Psoas muscle (tissue), 7 donors: ENCODE measurements at regions not wholly inside any gene's neighbourhood (a gene's known extent, or its start where the extent isn't known, plus 50 kb on each side); places are given as distances from the start of the nearest gene placed in this dataset.

Experiments used
- ATAC-seq, 4 donors: fragments of 200-7000 bp; cut with Tn5 transposase; one replicate each; pipeline ENCODE4 v1.9.1; 2020; ENCODE audit warnings: moderate library complexity in 3 of 4, mild to moderate bottlenecking in 2 of 4
- DNase-seq, 2 donors: peaks; one replicate each; pipeline ENCODE4 v3.0.0-alpha.2; 2020
- H3K27ac ChIP-seq: fragments of 200-600 bp; one replicate; pipeline ENCODE4 v1.8.0; 2022
- H3K27me3 ChIP-seq, 3 donors: fragments of 200-600 bp in 1 of 3; one replicate each; pipeline versions ENCODE4 v1.6.1 to v1.8.0; 2013 to 2022; ENCODE audit warnings: low read length in 2 of 3, mild to moderate bottlenecking in 2 of 3, moderate library complexity in 1 of 3; ENCODE audit not compliant: insufficient read depth in 3 of 3
- H3K36me3 ChIP-seq, 2 donors: fragments of 200-600 bp in 1 of 2; one replicate each; pipeline versions ENCODE4 v1.6.1 to v1.8.0; 2013 to 2022; ENCODE audit warnings: low read depth in 1 of 2, mild to moderate bottlenecking in 1 of 2, moderate library complexity in 1 of 2; ENCODE audit not compliant: insufficient read depth in 1 of 2
- H3K4me1 ChIP-seq: fragments of 200-600 bp; one replicate; pipeline ENCODE4 v1.8.0; 2022
- H3K4me3 ChIP-seq: fragments of 200-600 bp; one replicate; pipeline ENCODE4 v1.8.0; 2022; ENCODE audit warnings: mild to moderate bottlenecking
- H3K9me3 ChIP-seq: fragments of 200-600 bp; one replicate; pipeline ENCODE4 v1.8.0; 2022
- CTCF ChIP-seq: fragments of 200-600 bp; IDR thresholded peaks from one replicate; pipeline ENCODE4 v1.8.0; 2022; ENCODE audit warnings: antibody characterized with exemption
- WGBS, 3 donors: extraction: QIAGEN DNeasy Blood & Tissue Kit; methylation state at CpG; one replicate each; pipeline versions ENCODE4 v1.1.6 to v1.1.7; 2013; 5-methylcytosine and 5-hydroxymethylcytosine counted together
- intact Hi-C, 2 donors: fragments of 100-400 bp; cut with DNase I; formaldehyde crosslinking; loops; one replicate each; pipeline versions ENCODE4 v1.11.0 to v1.14.2; 2022
- donor health status: healthy with polysubstance abuse.
- donor health status: DM: no; HTN: no; CAD: no; lungs with moderate emphysema.
- donor health status: Bipolar disorder and iron deficiency.
- donor health status: healthy.
- donor health status: DM: yes; HTN: yes; CAD: no.
- donor health status: DM: no; HTN: no; CAD: no.
- donor health status: DM: yes; HTN: yes; CAD: no.

- Histone ChIP-seq H3K4me1 (no peaks in the 10 kb centered on the region), H3K9me3 (no peaks in the 10 kb centered on the region), H3K27me3 (peaks cover 0 to 7% (median 3%) of the 10 kb centered on the region in 3 donors), H3K36me3 (no peaks in the 10 kb centered on the region), H3K27ac (no peak overlapping the region), H3K4me3 (no peak overlapping the region)
- ATAC-seq = no peak
- TF ChIP-seq CTCF = no peak
- intact Hi-C loops = no loop called here
- no peak for DNase-seq
- 85 to 89% (median 88%) methylated on average over 9 of the region's 9 CpGs for WGBS, 3 donors
Observed at GRCh38 chr11:119520966-119521365, 98.0 kb upstream of the THY1 start.

- no peaks in the 10 kb centered on the region for H3K4me1 ChIP-seq
- no peak for TF ChIP-seq CTCF
- peaks cover 0 to 8% (median 3%) of the 10 kb centered on the region in 3 donors for H3K27me3 ChIP-seq
- DNase-seq (no peak), ATAC-seq (no peak)
- H3K27ac ChIP-seq = no peak overlapping the region
- no peaks in the 10 kb centered on the region for H3K36me3 ChIP-seq
- intact Hi-C loops = no loop called here
- no peak overlapping the region for H3K4me3 ChIP-seq
- no peaks in the 10 kb centered on the region for H3K9me3 ChIP-seq
- 73 to 84% (median 79%) methylated on average over 1 of the region's 1 CpG for WGBS, 3 donors
Observed at GRCh38 chr11:119520400-119520799, 97.4 kb upstream of the THY1 start.

- DNase-seq = no peak
- H3K27me3 ChIP-seq = peaks cover 0 to 14% (median 3%) of the 10 kb centered on the region in 3 donors
- intact Hi-C loops = no loop called here
- no peak for ATAC-seq
- H3K36me3 ChIP-seq = no peaks in the 10 kb centered on the region
- no peaks in the 10 kb centered on the region for H3K9me3 ChIP-seq
- no peak for TF ChIP-seq CTCF
- no peak overlapping the region for H3K4me3 ChIP-seq
- WGBS, 3 donors = 59 to 66% (median 64%) methylated on average over 5 of the region's 5 CpGs
- H3K27ac ChIP-seq = no peak overlapping the region
- H3K4me1 ChIP-seq = no peaks in the 10 kb centered on the region
Observed at GRCh38 chr11:119519796-119520195, 96.8 kb upstream of the THY1 start.

- H3K4me1 ChIP-seq = no peaks in the 10 kb centered on the region
- TF ChIP-seq CTCF = no peak
- WGBS, 3 donors = 35 to 46% (median 41%) methylated on average over 12 of the region's 12 CpGs
- H3K4me3 ChIP-seq = no peak overlapping the region
- no peaks in the 10 kb centered on the region for H3K36me3 ChIP-seq
- H3K9me3 ChIP-seq = no peaks in the 10 kb centered on the region
- no peak overlapping the region for H3K27ac ChIP-seq
- intact Hi-C loops = no loop called here
- ATAC-seq (no peak), DNase-seq (no peak)
- H3K27me3 ChIP-seq = peaks cover 0 to 17% (median 3%) of the 10 kb centered on the region in 3 donors
Observed at GRCh38 chr11:119518746-119519730, 96.1 kb upstream of the THY1 start.
